Activated CD4-positive, alpha-beta T cell treated with anti-CD3 and anti-CD28 coated beads, Interleukin-10, Interleukin-2, amounts not matched to agents 100 ng/mL and 50 ng/mL, durations not matched to agents 16 hours and 8 hours (primary cell): ENCODE measurements at regions not wholly inside any gene's neighbourhood (a gene's known extent, or its start where the extent isn't known, plus 50 kb on each side); places are given as distances from the start of the nearest gene placed in this dataset.
"Not testable (repeated sequence)": the region's sequence is repeated elsewhere in the genome, so short reads cannot be mapped to it uniquely, and the experiment has no call there.

ENCODE experiments used
- DNase-seq: peaks from one replicate; pipeline ENCODE4 v3.0.0-alpha.2; 2020

GRCh38 chr12:22812531-22812930, 187.6 kb downstream of the ETNK1 start:
- DNase-seq, result no peak

- DNase-seq, result no peak
These were observed 197.0 kb downstream of the ETNK1 start for GRCh38 chr12:22821985-22822384.

- DNase-seq, result no peak
These were observed 201.1 kb downstream of the ETNK1 start for GRCh38 chr12:22826026-22826425.

GRCh38 chr12:22826446-22826981, 201.5 kb downstream of the ETNK1 start:
- DNase-seq, result not testable (repeated sequence)

- DNase-seq, result peak; percentile 57
These were observed 203.1 kb downstream of the ETNK1 start for GRCh38 chr12:22828066-22828465.

- no peak for DNase-seq
These were observed 210.5 kb downstream of the ETNK1 start for GRCh38 chr12:22835431-22835830.

- no peak for DNase-seq
These were observed 225.2 kb downstream of the ETNK1 start for GRCh38 chr12:22850185-22850584.

- no peak for DNase-seq
These were observed 226.6 kb downstream of the ETNK1 start for GRCh38 chr12:22851532-22851931.

GRCh38 chr12:22855456-22855855, 230.5 kb downstream of the ETNK1 start:
- no peak for DNase-seq

GRCh38 chr12:22856178-22856577, 231.2 kb downstream of the ETNK1 start:
- no peak for DNase-seq

GRCh38 chr12:22858849-22859570, 234.0 kb downstream of the ETNK1 start:
- DNase-seq, result no peak

GRCh38 chr12:22860926-22861325, 236.0 kb downstream of the ETNK1 start:
- no peak for DNase-seq

GRCh38 chr12:22865822-22866221, 240.9 kb downstream of the ETNK1 start:
- no peak for DNase-seq

- DNase-seq, result no peak
These were observed 241.4 kb downstream of the ETNK1 start for GRCh38 chr12:22866406-22866805.

GRCh38 chr12:22874151-22874550, 249.2 kb downstream of the ETNK1 start:
- no peak for DNase-seq

- DNase-seq, result no peak
These were observed 251.3 kb downstream of the ETNK1 start for GRCh38 chr12:22876262-22876661.

- no peak for DNase-seq
These were observed 254.2 kb downstream of the ETNK1 start for GRCh38 chr12:22879203-22879602.

GRCh38 chr12:22880331-22880730, 255.4 kb downstream of the ETNK1 start:
- no peak for DNase-seq

GRCh38 chr12:22880807-22881206, 255.8 kb downstream of the ETNK1 start:
- DNase-seq, result no peak

GRCh38 chr12:22881878-22882385, 257.0 kb downstream of the ETNK1 start:
- DNase-seq, result no peak

- no peak for DNase-seq
These were observed 257.6 kb downstream of the ETNK1 start for GRCh38 chr12:22882559-22882958.

GRCh38 chr12:22893878-22894277, 268.9 kb downstream of the ETNK1 start:
- DNase-seq, result no peak

GRCh38 chr12:22899184-22899583, 274.2 kb downstream of the ETNK1 start:
- DNase-seq, result no peak

- DNase-seq, result no peak
These were observed 275.4 kb downstream of the ETNK1 start for GRCh38 chr12:22900401-22900800.

GRCh38 chr12:22904485-22904884, 279.5 kb downstream of the ETNK1 start:
- no peak for DNase-seq
